T-helper 22 cell (primary cell): ENCODE measurements at regions not wholly inside any gene's neighbourhood (a gene's known extent, or its start where the extent isn't known, plus 50 kb on each side); places are given as distances from the start of the nearest gene placed in this dataset.
"Not testable (repeated sequence)": the region's sequence is repeated elsewhere in the genome, so short reads cannot be mapped to it uniquely, and the experiment has no call there.

Source experiments
- DNase-seq: peaks from one replicate; pipeline ENCODE4 v3.0.0-alpha.2; 2020; ENCODE audit warnings: low read depth

- no peak for DNase-seq
Observed at GRCh38 chr14:30069536-30069935, 141.9 kb upstream of the PRKD1 start.

GRCh38 chr14:30072454-30072853 is 144.8 kb upstream of the PRKD1 start:
- not testable (repeated sequence) for DNase-seq

DNA sequence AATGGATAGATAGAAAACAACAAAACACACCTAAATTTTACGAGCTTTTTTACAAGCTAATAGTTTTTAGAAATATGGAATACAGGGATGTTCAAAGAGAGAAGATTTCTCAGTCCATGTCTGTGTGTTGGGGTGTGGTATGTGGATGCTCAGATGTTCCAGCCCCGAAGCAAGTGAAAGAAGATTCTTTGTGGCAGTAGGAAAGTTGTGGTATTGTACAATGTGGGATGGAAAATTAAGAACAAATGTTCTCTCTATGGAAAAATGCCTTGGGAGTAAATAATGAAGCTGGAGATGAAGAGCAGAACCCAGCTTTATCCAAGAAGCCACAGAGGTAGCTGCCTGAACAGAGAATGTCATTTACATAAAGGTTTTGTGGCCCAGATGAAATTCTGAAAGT is 150.3 kb upstream of the PRKD1 start:
- no peak for DNase-seq

DNA sequence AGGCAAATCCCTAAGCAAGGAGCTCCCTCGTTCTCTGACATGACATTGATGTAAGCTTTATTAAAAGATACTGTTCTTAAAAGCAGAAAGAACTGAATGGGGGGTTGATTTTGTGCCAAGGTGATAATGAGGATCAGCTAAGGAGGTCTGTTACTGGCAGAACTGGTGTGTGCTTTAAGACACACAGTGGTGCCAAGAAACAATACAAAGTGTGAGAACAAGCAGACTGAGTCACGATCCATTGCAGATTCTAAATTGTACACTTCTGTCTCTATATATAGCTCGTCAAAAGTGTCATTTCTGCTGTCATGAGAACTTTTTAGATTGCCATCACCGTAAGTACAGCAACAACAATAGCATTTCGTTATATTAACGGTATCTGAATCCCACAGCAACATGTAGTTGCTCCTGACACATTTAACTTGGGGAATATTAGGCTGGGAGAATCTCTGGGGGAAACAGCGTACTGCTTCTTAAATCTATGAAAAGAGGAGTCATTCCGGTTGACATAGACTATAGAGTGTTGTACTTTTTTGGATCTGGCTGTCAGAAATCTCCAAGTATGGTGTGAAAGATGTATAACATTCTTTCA is 151.3 kb upstream of the PRKD1 start:
- DNase-seq: no peak

DNA sequence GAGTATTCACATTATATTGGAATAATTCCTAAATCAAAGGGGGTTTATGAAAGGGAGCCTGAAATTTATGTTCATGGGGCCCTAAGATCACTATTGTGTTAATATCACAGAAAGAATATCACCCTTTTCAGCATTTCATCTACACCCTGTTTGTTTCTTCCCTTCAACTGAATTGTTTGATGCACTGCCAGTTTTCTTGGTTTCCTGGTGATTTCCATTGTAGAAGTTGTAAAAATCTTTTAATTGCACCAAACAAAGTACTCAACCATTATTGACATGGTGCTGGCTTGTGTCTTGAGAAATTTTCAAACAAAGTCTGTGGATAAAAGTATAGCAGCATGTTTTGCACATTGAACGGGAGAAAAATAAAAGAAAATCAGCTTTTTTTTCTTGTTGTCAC is 154.8 kb upstream of the PRKD1 start:
- DNase-seq: no peak

DNA sequence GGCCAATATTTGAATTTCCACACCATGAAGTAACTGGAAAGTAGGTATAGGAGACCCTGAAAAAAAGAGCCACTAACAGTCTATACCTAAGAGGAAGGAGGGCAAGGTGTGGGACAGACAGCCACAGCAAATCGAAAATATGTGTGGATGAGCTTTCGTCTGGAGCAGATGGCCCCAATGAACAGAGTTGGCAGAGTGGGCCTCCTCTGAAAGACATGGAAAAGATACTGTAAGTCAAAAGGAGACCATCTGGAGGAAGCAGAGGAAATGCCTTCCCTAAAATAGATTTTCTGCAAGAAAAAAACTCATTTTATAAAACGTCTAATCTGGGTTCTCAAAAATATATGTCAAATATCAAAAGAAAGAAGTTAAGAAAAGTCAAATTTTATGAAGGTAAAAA is 157.2 kb upstream of the PRKD1 start:
- no peak for DNase-seq

- no peak for DNase-seq
Observed at GRCh38 chr14:30085943-30086342, 158.3 kb upstream of the PRKD1 start.

DNA sequence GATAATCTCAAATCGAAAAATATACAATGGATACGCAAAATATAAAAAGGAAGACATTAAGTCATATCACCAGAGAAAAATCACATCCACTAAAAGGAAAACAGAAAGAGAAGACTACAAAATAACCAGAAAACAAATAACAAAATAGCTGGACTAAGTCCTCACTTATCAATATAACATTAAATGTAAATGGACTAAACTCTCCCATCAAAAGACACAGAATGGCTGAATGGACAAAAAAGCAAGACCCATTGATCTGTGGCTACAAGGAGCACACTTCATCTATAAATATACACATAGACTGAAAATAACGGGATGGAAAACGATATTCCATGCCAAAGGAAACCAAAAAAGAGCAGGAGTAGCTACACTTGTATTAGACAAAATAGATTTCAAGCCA is 161.0 kb upstream of the PRKD1 start:
- DNase-seq: no peak

DNA sequence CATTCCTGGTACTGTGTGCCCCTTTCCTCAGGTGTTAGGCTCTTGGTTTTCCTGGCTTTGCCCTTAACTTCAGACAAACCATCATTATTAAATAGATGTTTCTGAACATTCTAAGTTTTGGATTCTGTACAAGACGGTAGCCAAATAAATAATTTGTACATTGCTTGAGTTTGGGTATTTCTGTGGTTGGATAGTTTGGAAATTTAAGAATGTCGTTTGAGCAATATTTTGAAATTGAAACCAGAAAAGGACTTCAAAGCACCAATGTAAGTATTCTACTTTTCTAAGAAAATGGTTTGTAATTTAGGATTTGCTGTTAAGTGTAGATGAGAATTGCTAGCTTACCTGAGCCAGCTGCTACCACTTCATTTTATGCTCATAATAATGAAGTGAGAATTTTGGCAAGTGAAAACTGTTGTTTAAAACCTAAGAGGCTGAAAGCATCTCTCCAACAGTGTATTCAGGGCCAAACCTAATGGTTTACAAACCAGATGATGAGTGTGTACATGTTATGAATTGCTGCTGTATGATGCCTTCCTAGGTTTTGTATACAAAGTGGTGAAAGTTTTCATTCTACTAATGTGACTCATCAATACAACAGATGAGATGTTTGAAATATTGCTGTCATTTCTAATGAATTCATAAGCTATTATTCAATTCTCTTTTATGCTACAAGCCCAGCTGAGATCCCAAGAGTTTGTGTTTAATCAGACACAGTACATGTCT is 181.5 kb upstream of the PRKD1 start:
- no peak for DNase-seq

GRCh38 chr14:30114051-30114450 is 186.4 kb upstream of the PRKD1 start:
- DNase-seq: no peak

GRCh38 chr14:30115756-30116155 is 188.1 kb upstream of the PRKD1 start:
- no peak for DNase-seq

GRCh38 chr14:30118992-30119640 is 191.5 kb upstream of the PRKD1 start:
- DNase-seq: no peak

DNA sequence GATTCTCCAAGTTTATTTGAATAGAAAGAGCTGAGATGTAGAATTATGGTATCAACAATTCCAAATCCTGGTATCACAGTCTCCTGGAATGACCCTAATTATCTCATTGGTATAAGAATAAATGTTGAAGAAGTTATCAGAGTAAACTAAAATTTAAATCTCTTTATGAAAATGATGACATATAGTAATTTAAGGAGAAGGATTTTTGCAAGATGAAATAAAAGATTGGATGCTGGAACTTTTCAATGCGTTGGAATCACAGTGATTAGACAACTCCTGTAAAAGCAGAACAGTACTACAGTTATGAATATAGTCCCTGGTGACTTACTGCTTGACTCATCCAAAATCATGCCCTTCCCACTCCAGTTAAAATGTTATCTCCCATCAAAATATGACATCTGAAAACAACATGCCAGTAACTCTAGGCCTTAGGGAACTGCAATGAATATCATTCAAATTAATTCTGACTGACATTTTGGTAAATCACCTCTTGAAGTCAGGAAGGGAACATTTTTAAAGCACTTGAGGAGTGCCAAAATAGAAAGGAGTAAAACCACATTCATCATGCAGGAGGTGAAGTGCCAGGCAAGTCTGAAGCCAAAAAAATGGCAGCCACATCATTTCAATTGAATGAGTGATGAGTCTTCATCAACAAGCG is 197.8 kb upstream of the PRKD1 start:
- no peak for DNase-seq

DNA sequence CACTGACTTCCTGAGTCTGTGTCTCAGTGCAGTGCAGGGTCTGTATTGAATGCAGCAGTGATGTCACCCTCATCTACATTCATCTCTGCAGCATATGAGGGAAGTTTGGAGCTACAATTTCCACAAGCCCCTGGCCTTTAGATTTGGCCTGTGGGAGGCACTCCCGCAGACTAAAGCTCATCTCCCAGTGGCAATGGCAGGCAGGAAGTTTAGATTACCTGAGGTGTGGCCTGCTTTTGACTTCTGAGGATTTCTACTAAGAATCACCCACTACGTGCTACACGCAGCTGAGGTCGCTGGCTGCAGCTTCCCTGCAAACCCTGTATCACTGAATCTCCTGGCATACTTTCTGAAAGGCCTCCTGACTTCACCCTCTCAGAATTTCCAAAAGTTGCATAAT is 202.2 kb upstream of the PRKD1 start:
- no peak for DNase-seq

GRCh38 chr14:30131581-30132097 is 204.0 kb upstream of the PRKD1 start:
- no peak for DNase-seq

DNA sequence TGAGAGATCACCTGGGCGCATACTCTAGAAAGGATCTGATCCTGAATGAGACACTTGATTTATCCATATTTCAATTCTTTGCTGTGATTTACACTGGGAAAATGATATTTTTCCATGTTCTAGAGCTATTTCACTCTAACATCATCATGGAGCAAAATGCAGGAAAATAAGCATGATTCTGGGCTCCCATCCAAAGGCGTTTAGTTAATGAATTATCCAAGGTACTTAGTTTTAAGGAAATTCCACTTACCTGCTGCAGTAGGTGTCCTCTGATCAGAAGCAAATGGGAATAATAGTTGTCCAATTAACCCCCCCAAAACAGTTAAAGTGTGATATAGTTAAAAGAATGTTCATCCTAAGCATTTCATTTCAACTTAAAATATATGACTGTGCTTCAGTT is 204.5 kb upstream of the PRKD1 start:
- no peak for DNase-seq

DNA sequence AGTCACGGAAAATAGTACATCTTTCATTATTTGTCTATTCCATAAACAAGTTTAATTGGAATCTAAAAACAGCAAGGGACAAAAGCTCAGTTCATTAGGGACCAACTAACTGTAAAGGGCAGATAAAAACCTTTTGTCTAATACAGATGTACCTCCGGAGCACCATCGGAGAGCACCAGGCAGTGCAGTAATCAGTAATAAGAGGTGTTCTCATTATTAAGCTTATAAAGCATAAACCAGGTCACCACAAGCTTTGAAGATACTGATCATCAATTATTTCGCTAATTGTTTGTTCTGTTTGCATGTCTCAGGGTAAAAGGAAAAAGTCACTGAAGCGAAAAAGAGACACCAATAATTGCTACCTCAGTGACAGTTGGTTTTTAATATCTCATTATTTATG is 207.3 kb upstream of the PRKD1 start:
- no peak for DNase-seq

- DNase-seq: no peak
Observed at GRCh38 chr14:30138567-30138966, 210.9 kb upstream of the PRKD1 start.

- no peak for DNase-seq
Observed at GRCh38 chr14:30142216-30142615, 214.6 kb upstream of the PRKD1 start.

GRCh38 chr14:30143627-30144026 is 216.0 kb upstream of the PRKD1 start:
- no peak for DNase-seq

- no peak for DNase-seq
Observed at GRCh38 chr14:30153717-30154116, 226.1 kb upstream of the PRKD1 start.

- DNase-seq: no peak
Observed at GRCh38 chr14:30156571-30156970, 228.9 kb upstream of the PRKD1 start.

GRCh38 chr14:30158299-30158698 is 230.7 kb upstream of the PRKD1 start:
- DNase-seq: no peak
